ENCODE measurements at regions not wholly inside any gene's neighbourhood (a gene's known extent, or its start where the extent isn't known, plus 50 kb on each side); places are given as distances from the start of the nearest gene placed in this dataset.

DNA sequence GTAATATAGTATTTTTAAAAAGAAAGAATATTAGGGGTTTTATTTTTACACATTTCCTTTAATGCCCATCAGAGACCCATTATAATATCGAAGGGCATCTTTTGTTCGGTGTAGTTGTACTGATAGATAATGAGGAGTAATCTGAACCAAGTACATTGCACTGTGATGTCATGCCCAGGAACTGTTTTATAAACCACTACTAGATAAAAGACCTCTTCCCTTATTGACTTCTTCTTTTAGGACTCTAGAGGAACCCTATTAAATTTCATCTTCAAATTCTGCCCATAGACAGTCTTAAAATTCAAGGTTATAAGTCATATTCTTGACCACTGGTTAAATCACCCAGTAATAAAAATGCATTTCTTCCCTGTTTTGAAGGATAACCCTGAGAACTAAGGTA is 206.5 kb downstream of the NRIP1 start:
- intact Hi-C loops (cut with micrococcal nuclease; ENCODE audit: unreplicated experiment): no loop called here
- Histone ChIP-seq H3K9me3 (replicated peaks; ENCODE audit: control insufficient read depth, insufficient read depth, low read length) (peaks cover 6% of the 10 kb centered on the region; the same call in 2 of the 3 replicates), H3K36me3 (ENCODE audit: control insufficient read depth in 2 of 2, insufficient read depth in 2 of 2, low read length in 1 of 2) (no peaks in the 10 kb centered on the region), H3K4me1 (ENCODE audit: control insufficient read depth, insufficient read depth, low read length) (no peaks in the 10 kb centered on the region), H4K20me1 (ENCODE audit: control insufficient read depth, insufficient read depth) (no peaks in the 10 kb centered on the region), H3K27ac (ENCODE audit: control insufficient read depth, insufficient read depth) (no peak overlapping the region), H3K27me3 (replicated peaks in 1 of 2; ENCODE audit: control insufficient read depth in 2 of 2, insufficient read depth in 2 of 2, low read length in 1 of 2) (no peaks in the 10 kb centered on the region), H3K9ac (ENCODE audit: control insufficient read depth, insufficient read depth, low read length) (no peak overlapping the region), H3K4me2 (ENCODE audit: control insufficient read depth, insufficient read depth) (no peak overlapping the region), H3K4me3 (no peak overlapping the region), H3K79me2 (ENCODE audit: control insufficient read depth, insufficient read depth, low read length) (no peaks in the 10 kb centered on the region), H2AFZ (ENCODE audit: control insufficient read depth, low read depth, low read length) (no peak overlapping the region)
- RAD21 ChIA-PET (ENCODE audit: unreplicated experiment): no interaction called here
- DNase-seq (ENCODE audit: low read depth, low spot score) (no peak), FAIRE-seq (no peak), ATAC-seq (no peak)
- in situ Hi-C loops (cut with MboI): loop anchor here (25.0 kb wide), 2 partner anchors 629 to 879 kb away; partner anchors contain the start of gene USP25
- TF ChIP-seq ZNF207 (IDR thresholded peaks at IDR 0.05; ENCODE audit: borderline replicate concordance): no peak
- no peak for TF ChIP-seq MEF2B (IDR thresholded peaks at IDR 0.05; ENCODE audit: partially characterized antibody, poor library complexity, severe bottlenecking)
- no peak for TF ChIP-seq RCOR1 (conservative IDR thresholded peaks at IDR 0.05; ENCODE audit: low read depth, low read length)
- no peak for TF ChIP-seq SMAD1 (IDR thresholded peaks at IDR 0.05; ENCODE audit: low read depth, partially characterized antibody)
- no peak for TF ChIP-seq PAX8 (IDR thresholded peaks at IDR 0.05)
- TF ChIP-seq PRDM15 (CRISPR knock-in tag; IDR thresholded peaks at IDR 0.05): no peak
- no peak for TF ChIP-seq BCL11A (IDR thresholded peaks at IDR 0.05; ENCODE audit: low read depth, low read length)
- TF ChIP-seq RFX5 (IDR thresholded peaks at IDR 0.05; ENCODE audit: low read depth, low read length): no peak
- no peak for TF ChIP-seq SIN3A (IDR thresholded peaks at IDR 0.05; ENCODE audit: low read depth, low read length)
- TF ChIP-seq EED (IDR thresholded peaks at IDR 0.05; ENCODE audit: low read depth): no peak
- TF ChIP-seq ZBED1 (IDR thresholded peaks at IDR 0.05; ENCODE audit: borderline replicate concordance): no peak
- TF ChIP-seq NFYA (IDR thresholded peaks at IDR 0.05; ENCODE audit: borderline replicate concordance, low read depth, low read length): no peak
- TF ChIP-seq SPI1 (IDR thresholded peaks at IDR 0.05; ENCODE audit: borderline replicate concordance, insufficient read depth, low read depth, low read length): no peak
- POLR2A ChIA-PET: no interaction called here
- no TSS peak for BruUV-seq (replicated peaks)
- SMC1A ChIA-PET (ENCODE audit: uncharacterized antibody, unreplicated experiment): no interaction called here
- CTCF ChIA-PET: no interaction called here
- 98% methylated on average over 2 of the region's 2 CpGs for WGBS (ENCODE audit: insufficient coverage, insufficient replicate concordance, low lambda C conversion rate, missing lambda C conversion rate)
